ENCODE measurements at regions not wholly inside any gene's neighbourhood (a gene's known extent, or its start where the extent isn't known, plus 50 kb on each side); places are given as distances from the start of the nearest gene placed in this dataset.
"Not testable (repeated sequence)": the region's sequence is repeated elsewhere in the genome, so short reads cannot be mapped to it uniquely, and the experiment has no call there.

DNA sequence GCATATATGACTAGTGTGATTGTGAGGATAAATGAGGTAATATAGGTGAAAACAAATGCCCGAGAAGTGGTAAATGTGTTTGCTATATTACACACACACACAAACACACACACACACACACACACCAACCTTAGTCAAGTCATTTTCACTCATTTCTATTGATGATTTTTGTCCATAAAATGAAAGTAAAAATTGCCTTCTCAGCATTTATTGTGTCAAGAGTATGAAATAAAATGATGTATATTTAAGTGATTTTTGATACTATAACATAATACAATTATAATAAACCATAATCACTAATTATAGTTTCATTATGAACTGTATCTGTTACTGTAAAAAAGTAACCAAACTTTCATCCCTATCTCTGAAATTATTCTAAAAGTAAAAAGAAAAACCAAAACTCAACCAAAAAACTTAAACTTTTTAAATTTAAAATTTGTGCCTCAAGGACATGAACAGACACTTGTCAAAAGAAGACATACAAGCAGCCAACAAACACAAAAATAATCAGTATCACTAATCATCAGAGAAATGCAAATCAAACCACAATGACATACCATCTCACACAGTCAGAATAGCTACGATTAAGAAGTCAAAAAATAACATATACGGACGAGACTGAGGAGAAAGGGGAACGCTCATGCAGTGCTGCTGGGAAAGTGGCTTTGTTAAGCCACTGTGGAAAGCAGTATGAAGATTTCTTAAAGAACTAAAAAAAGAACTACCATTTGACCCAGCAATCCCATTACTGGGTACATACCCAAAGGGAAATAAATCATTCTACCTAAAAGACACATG is 601.0 kb downstream of the TMA16 start:
- H3K9ac ChIP-seq (ENCODE audit: low read length): no peak overlapping the region
- no peak overlapping the region for H2AFZ ChIP-seq (ENCODE audit: low read depth, low read length)
- H3K79me2 ChIP-seq (replicated peaks; ENCODE audit: insufficient read depth, low read length): no peaks in the 10 kb centered on the region
- H3K4me3 ChIP-seq (ENCODE audit: low read length): no peak overlapping the region
- no peaks in the 10 kb centered on the region for H3K9me2 ChIP-seq (ENCODE audit: insufficient read depth, low read length)
- H3F3A ChIP-seq (ENCODE audit: insufficient read depth, low read length, poor library complexity, severe bottlenecking): no peaks in the 10 kb centered on the region
- no peaks in the 10 kb centered on the region for H3K27me3 ChIP-seq (ENCODE audit: insufficient read depth, low read depth, low read length)
- no peak overlapping the region for H3K4me2 ChIP-seq (ENCODE audit: low read length)
- no peaks in the 10 kb centered on the region for H3K9me3 ChIP-seq (ENCODE audit: low read length)
- no peak overlapping the region for H3K27ac ChIP-seq (ENCODE audit: low read length)
- no peaks in the 10 kb centered on the region for H3K36me3 ChIP-seq (ENCODE audit: insufficient read depth, low read length)
- no peaks in the 10 kb centered on the region for H4K20me1 ChIP-seq (ENCODE audit: insufficient read depth)
- TF ChIP-seq EZH2 (IDR thresholded peaks at IDR 0.05; ENCODE audit: borderline replicate concordance, insufficient read depth, low read length, poor library complexity, severe bottlenecking): no peak
- no peak for TF ChIP-seq TAF1 (IDR thresholded peaks at IDR 0.05; ENCODE audit: low read depth)
- TF ChIP-seq CTCF (IDR thresholded peaks at IDR 0.05; ENCODE audit: poor library complexity, severe bottlenecking): no peak
- TF ChIP-seq POLR2AphosphoS5 (IDR thresholded peaks at IDR 0.05): no peak
- TF ChIP-seq, protein P1, sequence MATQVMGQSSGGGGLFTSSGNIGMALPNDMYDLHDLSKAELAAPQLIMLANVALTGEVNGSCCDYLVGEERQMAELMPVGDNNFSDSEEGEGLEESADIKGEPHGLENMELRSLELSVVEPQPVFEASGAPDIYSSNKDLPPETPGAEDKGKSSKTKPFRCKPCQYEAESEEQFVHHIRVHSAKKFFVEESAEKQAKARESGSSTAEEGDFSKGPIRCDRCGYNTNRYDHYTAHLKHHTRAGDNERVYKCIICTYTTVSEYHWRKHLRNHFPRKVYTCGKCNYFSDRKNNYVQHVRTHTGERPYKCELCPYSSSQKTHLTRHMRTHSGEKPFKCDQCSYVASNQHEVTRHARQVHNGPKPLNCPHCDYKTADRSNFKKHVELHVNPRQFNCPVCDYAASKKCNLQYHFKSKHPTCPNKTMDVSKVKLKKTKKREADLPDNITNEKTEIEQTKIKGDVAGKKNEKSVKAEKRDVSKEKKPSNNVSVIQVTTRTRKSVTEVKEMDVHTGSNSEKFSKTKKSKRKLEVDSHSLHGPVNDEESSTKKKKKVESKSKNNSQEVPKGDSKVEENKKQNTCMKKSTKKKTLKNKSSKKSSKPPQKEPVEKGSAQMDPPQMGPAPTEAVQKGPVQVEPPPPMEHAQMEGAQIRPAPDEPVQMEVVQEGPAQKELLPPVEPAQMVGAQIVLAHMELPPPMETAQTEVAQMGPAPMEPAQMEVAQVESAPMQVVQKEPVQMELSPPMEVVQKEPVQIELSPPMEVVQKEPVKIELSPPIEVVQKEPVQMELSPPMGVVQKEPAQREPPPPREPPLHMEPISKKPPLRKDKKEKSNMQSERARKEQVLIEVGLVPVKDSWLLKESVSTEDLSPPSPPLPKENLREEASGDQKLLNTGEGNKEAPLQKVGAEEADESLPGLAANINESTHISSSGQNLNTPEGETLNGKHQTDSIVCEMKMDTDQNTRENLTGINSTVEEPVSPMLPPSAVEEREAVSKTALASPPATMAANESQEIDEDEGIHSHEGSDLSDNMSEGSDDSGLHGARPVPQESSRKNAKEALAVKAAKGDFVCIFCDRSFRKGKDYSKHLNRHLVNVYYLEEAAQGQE (IDR thresholded peaks at IDR 0.05; ENCODE audit: borderline replicate concordance): no peak
- no peak for TF ChIP-seq EP300 (conservative IDR thresholded peaks at IDR 0.05; ENCODE audit: poor library complexity, severe bottlenecking)
- TF ChIP-seq SMC3 (conservative IDR thresholded peaks at IDR 0.05; ENCODE audit: poor library complexity): no peak
- TF ChIP-seq RAD21 (conservative IDR thresholded peaks at IDR 0.05): no peak
- TF ChIP-seq MXI1 (conservative IDR thresholded peaks at IDR 0.05; ENCODE audit: poor library complexity, severe bottlenecking): no peak

DNA sequence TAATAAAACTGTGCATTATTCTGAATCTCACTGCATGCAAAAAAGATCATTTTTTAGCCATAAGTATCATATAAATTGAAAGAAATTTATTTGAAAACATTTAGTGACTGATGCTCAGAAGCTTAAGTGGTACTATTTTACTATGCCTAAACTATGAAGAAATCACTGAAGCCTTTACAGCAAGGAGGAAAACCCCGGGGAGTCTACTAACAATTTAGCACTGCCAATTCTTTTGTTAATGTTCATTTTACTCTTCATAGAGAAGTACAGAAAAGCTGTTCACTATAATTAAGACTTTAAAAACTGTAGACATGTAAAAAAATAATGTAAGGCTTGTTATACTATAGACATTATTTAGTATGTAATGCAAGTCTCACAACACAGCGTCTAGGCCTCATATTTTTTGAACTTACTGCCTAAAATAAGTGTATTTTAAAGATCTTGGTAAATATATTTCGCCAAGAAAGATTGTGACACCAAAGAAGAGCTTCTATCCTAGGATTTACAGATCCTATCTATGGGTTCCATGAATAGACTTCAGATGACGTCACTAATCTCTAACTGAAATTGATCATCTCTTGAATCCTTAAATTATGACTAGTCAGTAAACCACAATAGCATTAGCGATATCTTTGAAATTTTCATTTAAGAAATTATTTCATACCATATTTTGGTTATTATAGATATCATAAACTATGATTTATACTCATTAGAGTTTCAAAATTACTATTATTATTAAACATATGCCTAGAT is 602.5 kb downstream of the TMA16 start:
- Histone ChIP-seq H3K9ac (ENCODE audit: low read length) (no peak overlapping the region), H2AFZ (ENCODE audit: low read depth, low read length) (no peak overlapping the region), H3K9me3 (ENCODE audit: low read length) (no peaks in the 10 kb centered on the region), H3K4me2 (ENCODE audit: low read length) (no peak overlapping the region), H3K4me3 (ENCODE audit: low read length) (no peak overlapping the region), H4K20me1 (ENCODE audit: insufficient read depth) (no peaks in the 10 kb centered on the region), H3K27ac (ENCODE audit: low read length) (no peak overlapping the region), H3K36me3 (ENCODE audit: insufficient read depth, low read length) (no peaks in the 10 kb centered on the region), H3K79me2 (replicated peaks; ENCODE audit: insufficient read depth, low read length) (no peaks in the 10 kb centered on the region), H3K9me2 (ENCODE audit: insufficient read depth, low read length) (no peaks in the 10 kb centered on the region), H3F3A (ENCODE audit: insufficient read depth, low read length, poor library complexity, severe bottlenecking) (no peaks in the 10 kb centered on the region), H3K27me3 (ENCODE audit: insufficient read depth, low read depth, low read length) (no peaks in the 10 kb centered on the region)
- TF ChIP-seq POLR2AphosphoS5 (IDR thresholded peaks at IDR 0.05): no peak
- TF ChIP-seq EP300 (conservative IDR thresholded peaks at IDR 0.05; ENCODE audit: poor library complexity, severe bottlenecking): no peak
- TF ChIP-seq, protein P1 (IDR thresholded peaks at IDR 0.05; ENCODE audit: borderline replicate concordance): no peak
- TF ChIP-seq MXI1 (conservative IDR thresholded peaks at IDR 0.05; ENCODE audit: poor library complexity, severe bottlenecking): no peak
- no peak for TF ChIP-seq EZH2 (IDR thresholded peaks at IDR 0.05; ENCODE audit: borderline replicate concordance, insufficient read depth, low read length, poor library complexity, severe bottlenecking)
- no peak for TF ChIP-seq TAF1 (IDR thresholded peaks at IDR 0.05; ENCODE audit: low read depth)
- TF ChIP-seq RAD21 (conservative IDR thresholded peaks at IDR 0.05): no peak
- no peak for TF ChIP-seq SMC3 (conservative IDR thresholded peaks at IDR 0.05; ENCODE audit: poor library complexity)

DNA sequence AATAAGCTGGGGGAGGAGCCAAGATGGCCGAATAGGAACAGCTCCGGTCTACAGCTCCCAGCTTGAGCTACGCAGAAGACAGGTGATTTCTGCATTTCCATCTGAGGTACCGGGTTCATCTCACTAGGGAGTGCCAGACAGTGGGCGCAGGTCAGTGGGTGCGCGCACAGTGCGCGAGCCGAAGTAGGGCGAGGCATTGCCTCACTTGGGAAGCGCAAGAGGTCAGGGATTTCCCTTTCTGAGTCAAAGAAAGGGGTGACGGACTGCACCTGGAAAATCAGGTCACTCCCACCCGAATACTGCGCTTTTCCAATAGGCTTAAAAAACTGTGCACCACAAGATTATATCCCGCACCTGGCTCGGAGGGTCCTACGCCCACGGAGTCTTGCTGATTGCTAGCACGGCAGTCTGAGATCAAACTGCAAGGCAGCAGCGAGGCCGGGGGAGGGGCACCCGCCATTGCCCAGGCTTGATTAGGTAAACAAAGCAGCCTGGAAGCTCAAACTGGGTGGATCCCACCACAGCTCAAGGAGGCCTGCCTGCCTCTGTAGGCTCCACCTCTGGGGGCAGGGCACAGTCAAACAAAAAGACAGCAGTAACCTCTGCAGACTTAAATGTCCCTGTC is 606.4 kb downstream of the TMA16 start:
- H4K20me1 ChIP-seq (ENCODE audit: insufficient read depth); H3K36me3 ChIP-seq (ENCODE audit: insufficient read depth, low read length); H3K9me2 ChIP-seq (ENCODE audit: insufficient read depth, low read length); H3K9ac ChIP-seq (ENCODE audit: low read length); H3K27me3 ChIP-seq (ENCODE audit: insufficient read depth, low read depth, low read length); H3K27ac ChIP-seq (ENCODE audit: low read length); H3F3A ChIP-seq (ENCODE audit: insufficient read depth, low read length, poor library complexity, severe bottlenecking); H2AFZ ChIP-seq (ENCODE audit: low read depth, low read length); H3K9me3 ChIP-seq (ENCODE audit: low read length); H3K4me2 ChIP-seq (ENCODE audit: low read length); H3K79me2 ChIP-seq (replicated peaks; ENCODE audit: insufficient read depth, low read length); H3K4me3 ChIP-seq (ENCODE audit: low read length): not testable (repeated sequence)
